B cell (primary cell): ENCODE measurements at regions not wholly inside any gene's neighbourhood (a gene's known extent, or its start where the extent isn't known, plus 50 kb on each side); places are given as distances from the start of the nearest gene placed in this dataset.

Source experiments
- ATAC-seq: fragments of 200-7000 bp; cut with Tn5 transposase; one replicate; pipeline ENCODE4 v1.10.0; 2021; ENCODE audit warnings: low read depth, mild to moderate bottlenecking, moderate number of reproducible peaks, moderate library complexity
- CTCF ChIA-PET: fragments of 350-600 bp; sonication (Branson Sonifier 250); formaldehyde crosslinking; loops from one replicate; lab custom pipeline; 2021; ENCODE audit warnings: antibody characterized with exemption, inconsistent platforms; lab: Charles Lee
- POLR2A ChIA-PET: fragments of 350-600 bp; sonication (Branson Sonifier 250); formaldehyde crosslinking; loops from one replicate; lab custom pipeline; 2021; ENCODE audit warnings: antibody characterized with exemption; lab: Charles Lee
- DNase-seq: peaks from one replicate; pipeline ENCODE4 v3.0.0; 2013
- H2AFZ ChIP-seq: 2 replicates; pipeline ENCODE4 v1.6.1; 2012; ENCODE audit warnings: mild to moderate bottlenecking, low read depth, low read length; ENCODE audit not compliant: insufficient read depth, poor library complexity, severe bottlenecking
- H3K27ac ChIP-seq, 2 donors: 1 replicate in 1 of 2; 2 replicates in 1 of 2; pipeline ENCODE4 v1.5.1; 2012 to 2013; ENCODE audit warnings: low read length in 2 of 2, mild to moderate bottlenecking in 2 of 2, moderate library complexity in 1 of 2
- H3K27me3 ChIP-seq, 4 experiments: fragments of 200-600 bp in 1 of 4; sonication (generic) in 1 of 4; replicated peaks in 1 of 4; 1 replicate in 2 of 4; 2 replicates in 2 of 4; pipeline versions ENCODE4 v1.6.1 to v1.7.0; 2013 to 2016; ENCODE audit warnings: low read length in 3 of 4, mild to moderate bottlenecking in 2 of 4, mixed read lengths in 1 of 4, moderate library complexity in 1 of 4; ENCODE audit not compliant: insufficient read depth in 4 of 4, control insufficient read depth in 3 of 4; ENCODE audit errors: control extremely low read depth in 1 of 4
- H3K36me3 ChIP-seq, 2 experiments: replicated peaks in 1 of 2; 1 replicate in 1 of 2; 2 replicates in 1 of 2; pipeline versions ENCODE4 v1.6.1 to v1.7.1; 2013; ENCODE audit warnings: low read length in 1 of 2; ENCODE audit not compliant: insufficient read depth in 2 of 2, control insufficient read depth in 1 of 2; ENCODE audit errors: control extremely low read depth in 1 of 2, extremely low read depth in 1 of 2
- H3K4me1 ChIP-seq, 2 donors: fragments of 200-600 bp in 1 of 2; sonication (generic) in 1 of 2; 1 replicate in 1 of 2; 2 replicates in 1 of 2; pipeline versions ENCODE4 v1.5.1 to v1.6.1; 2013 to 2017; ENCODE audit warnings: low read length in 2 of 2; ENCODE audit not compliant: control insufficient read depth in 2 of 2, insufficient read depth in 2 of 2
- H3K4me2 ChIP-seq: replicated peaks from 2 replicates; pipeline ENCODE3; 2012; ENCODE audit warnings: mild to moderate bottlenecking, low read depth, low read length; ENCODE audit not compliant: poor library complexity, severe bottlenecking
- H3K4me3 ChIP-seq, 5 experiments: fragments of 200-600 bp in 1 of 5; sonication (generic) in 1 of 5; 1 replicate in 3 of 5; 2 replicates in 2 of 5; pipeline versions ENCODE4 v1.5.1 to v1.7.0; 2011 to 2016; ENCODE audit warnings: low read length in 4 of 5, mild to moderate bottlenecking in 4 of 5, low read depth in 2 of 5, control low read depth in 1 of 5, moderate library complexity in 1 of 5; ENCODE audit not compliant: insufficient read depth in 1 of 5; ENCODE audit errors: control extremely low read depth in 1 of 5, extremely low read depth in 1 of 5
- H3K79me2 ChIP-seq: fragments of 200-600 bp; sonication (generic); one replicate; pipeline ENCODE4 v1.6.0; 2016; ENCODE audit warnings: low read length; ENCODE audit not compliant: control insufficient read depth, insufficient read depth
- H3K9ac ChIP-seq: fragments of 200-600 bp; sonication (generic); 2 replicates; pipeline ENCODE4 v1.6.1; 2017; ENCODE audit warnings: mild to moderate bottlenecking, low read length, moderate library complexity
- H3K9me3 ChIP-seq, 3 donors: one replicate each; pipeline versions ENCODE4 v1.6.1 to v1.7.1; 2013; ENCODE audit warnings: low read length in 2 of 3; ENCODE audit not compliant: control insufficient read depth in 2 of 3, insufficient read depth in 1 of 3; ENCODE audit errors: control extremely low read depth in 1 of 3
- H4K20me1 ChIP-seq: 2 replicates; pipeline ENCODE4 v1.6.0; 2012; ENCODE audit warnings: mild to moderate bottlenecking, low read length; ENCODE audit not compliant: insufficient read depth, control insufficient read depth, poor library complexity, severe bottlenecking
- H3K27ac Mint-ChIP-seq: one replicate; pipeline ENCODE4 v1.8.0; 2021; ENCODE audit warnings: mixed read lengths
- H3K27me3 Mint-ChIP-seq: one replicate; pipeline ENCODE4 v1.8.0; 2021; ENCODE audit warnings: mixed read lengths
- H3K4me1 Mint-ChIP-seq: one replicate; pipeline ENCODE4 v1.8.0; 2021; ENCODE audit warnings: mixed read lengths
- H3K4me3 Mint-ChIP-seq: one replicate; pipeline ENCODE4 v1.8.0; 2021; ENCODE audit warnings: mixed read lengths
- H3K9me3 Mint-ChIP-seq: one replicate; pipeline ENCODE4 v1.8.0; 2022; ENCODE audit warnings: mixed read lengths; ENCODE audit not compliant: insufficient read depth
- EZH2 ChIP-seq: IDR thresholded peaks from 2 replicates; pipeline ENCODE4 v1.6.1; 2012; ENCODE audit warnings: borderline replicate concordance, low read depth, mild to moderate bottlenecking, moderate library complexity, low read length; ENCODE audit not compliant: insufficient read depth, poor library complexity, severe bottlenecking
- WGBS: methylation state at CpG from one replicate; pipeline ENCODE4 v1.1.5; 2013; ENCODE audit warnings: missing lambda C conversion rate; ENCODE audit not compliant: insufficient coverage; 5-methylcytosine and 5-hydroxymethylcytosine counted together
- intact Hi-C: fragments of 100-400 bp; cut with micrococcal nuclease; formaldehyde crosslinking; loops from one replicate; pipeline ENCODE4 v1.10.0; 2022
- TF ChIP-seq, protein P1 (sequence below): fragments of 200-600 bp; IDR thresholded peaks from one replicate; pipeline ENCODE4 v1.8.0; 2022; ENCODE audit warnings: antibody characterized with exemption, mild to moderate bottlenecking

DNA sequence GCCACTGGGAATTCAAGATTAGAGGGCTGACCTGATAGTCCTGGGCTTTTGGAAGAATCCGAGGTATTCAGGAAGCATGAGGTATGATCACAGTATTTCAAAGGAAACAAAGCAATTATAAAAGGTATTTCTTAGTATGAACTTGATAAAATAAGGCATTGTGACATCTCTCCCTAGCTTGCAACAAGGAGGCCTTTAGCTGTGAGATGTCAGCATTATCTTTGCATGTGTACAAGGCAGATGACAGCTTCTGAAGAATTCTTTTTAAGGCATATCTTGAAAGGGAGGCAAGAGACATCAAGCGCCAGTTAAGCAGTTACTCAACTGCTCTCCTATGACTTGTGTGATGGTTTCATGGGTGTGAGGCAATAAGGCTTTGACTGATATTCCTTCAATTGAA lies 1123.7 kb downstream of the PLA2G4A start:
- H4K20me1 ChIP-seq, result no peaks in the 10 kb centered on the region
- TF ChIP-seq EZH2, result no peak
- TF ChIP-seq, protein P1, sequence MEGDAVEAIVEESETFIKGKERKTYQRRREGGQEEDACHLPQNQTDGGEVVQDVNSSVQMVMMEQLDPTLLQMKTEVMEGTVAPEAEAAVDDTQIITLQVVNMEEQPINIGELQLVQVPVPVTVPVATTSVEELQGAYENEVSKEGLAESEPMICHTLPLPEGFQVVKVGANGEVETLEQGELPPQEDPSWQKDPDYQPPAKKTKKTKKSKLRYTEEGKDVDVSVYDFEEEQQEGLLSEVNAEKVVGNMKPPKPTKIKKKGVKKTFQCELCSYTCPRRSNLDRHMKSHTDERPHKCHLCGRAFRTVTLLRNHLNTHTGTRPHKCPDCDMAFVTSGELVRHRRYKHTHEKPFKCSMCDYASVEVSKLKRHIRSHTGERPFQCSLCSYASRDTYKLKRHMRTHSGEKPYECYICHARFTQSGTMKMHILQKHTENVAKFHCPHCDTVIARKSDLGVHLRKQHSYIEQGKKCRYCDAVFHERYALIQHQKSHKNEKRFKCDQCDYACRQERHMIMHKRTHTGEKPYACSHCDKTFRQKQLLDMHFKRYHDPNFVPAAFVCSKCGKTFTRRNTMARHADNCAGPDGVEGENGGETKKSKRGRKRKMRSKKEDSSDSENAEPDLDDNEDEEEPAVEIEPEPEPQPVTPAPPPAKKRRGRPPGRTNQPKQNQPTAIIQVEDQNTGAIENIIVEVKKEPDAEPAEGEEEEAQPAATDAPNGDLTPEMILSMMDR, result no peak
- no peak overlapping the region for H2AFZ ChIP-seq
- ChIA-PET POLR2A (no interaction called here), CTCF (no interaction called here)
- H3K4me2 ChIP-seq, result no peak overlapping the region
- no peak for DNase-seq
- Mint-ChIP-seq H3K27me3 (no peaks in the 10 kb centered on the region), H3K9me3 (peaks cover 18% of the 10 kb centered on the region), H3K27ac (no peak overlapping the region), H3K4me3 (no peak overlapping the region), H3K4me1 (no peaks in the 10 kb centered on the region)
- H3K27me3 ChIP-seq, result no peaks in the 10 kb centered on the region
- intact Hi-C loops, result no loop called here
- peaks cover 0 to 4% (median 0%) of the 10 kb centered on the region in 3 donors for H3K9me3 ChIP-seq
- ATAC-seq, result no peak
- H3K4me1 ChIP-seq, result no peaks in the 10 kb centered on the region
- no peaks in the 10 kb centered on the region for H3K79me2 ChIP-seq
- H3K4me3 ChIP-seq, result no peak overlapping the region
- no peak overlapping the region for H3K27ac ChIP-seq
- no peak overlapping the region for H3K9ac ChIP-seq
- H3K36me3 ChIP-seq, result no peaks in the 10 kb centered on the region
- no CpG with 5 or more reads among the region's 2 CpGs for WGBS

DNA sequence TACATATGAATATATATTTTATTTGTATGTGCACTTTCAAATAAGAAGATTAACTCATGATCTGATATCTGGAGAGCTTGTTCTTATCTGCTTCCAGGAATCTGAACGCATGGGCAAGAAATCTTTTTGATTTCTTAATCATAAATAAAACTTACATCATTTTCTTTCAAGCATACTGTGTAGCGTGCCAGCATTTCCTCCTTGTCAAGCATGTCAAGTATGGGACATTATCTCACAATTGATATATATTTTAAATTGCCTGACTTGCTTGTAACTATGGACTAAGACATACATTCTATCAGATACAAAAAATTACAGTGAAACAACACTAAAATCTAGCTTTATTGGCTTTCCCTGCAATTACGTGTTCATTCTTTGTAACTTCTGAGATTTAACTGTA lies 1128.2 kb downstream of the PLA2G4A start:
- no peak overlapping the region for H3K4me3 ChIP-seq
- POLR2A ChIA-PET, result no interaction called here

More for the DNA sequence above, 1128.2 kb downstream of the PLA2G4A start:
- no peak for ATAC-seq
- no CpG with 5 or more reads among the region's 3 CpGs for WGBS
- H3K9me3 ChIP-seq, result no peaks in the 10 kb centered on the region
- no peak overlapping the region for H3K4me2 ChIP-seq
- no peak for DNase-seq
- CTCF ChIA-PET, result no interaction called here
- H3K27me3 ChIP-seq, result no peaks in the 10 kb centered on the region
- H3K4me1 ChIP-seq, result no peaks in the 10 kb centered on the region
- H3K27ac ChIP-seq, result no peak overlapping the region
- H3K79me2 ChIP-seq, result no peaks in the 10 kb centered on the region
- Mint-ChIP-seq H3K27me3 (no peaks in the 10 kb centered on the region), H3K4me3 (no peak overlapping the region), H3K9me3 (peaks cover 9% of the 10 kb centered on the region), H3K27ac (no peak overlapping the region), H3K4me1 (no peaks in the 10 kb centered on the region)
- no peaks in the 10 kb centered on the region for H3K36me3 ChIP-seq
- no peak overlapping the region for H2AFZ ChIP-seq
- H3K9ac ChIP-seq, result no peak overlapping the region
- H4K20me1 ChIP-seq, result no peaks in the 10 kb centered on the region
- TF ChIP-seq, protein P1, result no peak
- no peak for TF ChIP-seq EZH2
- intact Hi-C loops, result no loop called here
